Endothelial cell of umbilical vein (primary cell): ENCODE measurements at regions not wholly inside any gene's neighbourhood (a gene's known extent, or its start where the extent isn't known, plus 50 kb on each side); places are given as distances from the start of the nearest gene placed in this dataset.

Source experiments
- BruUV-seq: library from RNA; stranded (reverse); fragments of 400-500 nt; replicated peaks from 2 replicates; lab custom pipeline; 2021; lab: Mats Ljungman, UMichigan
- CTCF ChIA-PET: fragments of 300-600, 350-600 bp; sonication (Branson Sonifier 250); formaldehyde crosslinking; loops from one replicate; lab custom pipeline; 2021; ENCODE audit warnings: antibody characterized with exemption, inconsistent platforms; lab: Charles Lee
- POLR2A ChIA-PET: fragments of 300-600, 350-600 bp; sonication (Branson Sonifier 250); formaldehyde crosslinking; loops from one replicate; lab custom pipeline; 2021; ENCODE audit warnings: antibody characterized with exemption, inconsistent platforms; lab: Charles Lee
- DNase-seq: peaks from one replicate; pipeline ENCODE4 v3.0.0-alpha.2; 2011; ENCODE audit warnings: low read depth, low spot score
- FAIRE-seq: peaks from 2 replicates; lab custom pipeline; 2011; peaks lifted over from hg19 to GRCh38; lab: Jason Lieb, UNC
- H2AFZ ChIP-seq: 2 replicates; pipeline ENCODE4 v1.6.0; 2012; ENCODE audit warnings: low read depth, low read length, control low read depth, inconsistent platforms
- H3K27ac ChIP-seq: 2 replicates; pipeline ENCODE4 v1.5.1; 2011; ENCODE audit warnings: low read depth, mild to moderate bottlenecking, control low read depth, low read length, moderate library complexity; ENCODE audit not compliant: insufficient read depth
- H3K27me3 ChIP-seq, 2 experiments: 2 replicates each; pipeline versions ENCODE4 v1.6.0 to v1.6.1; 2011; ENCODE audit warnings: low read length in 2 of 2, mixed read lengths in 1 of 2; ENCODE audit not compliant: control insufficient read depth in 2 of 2, insufficient read depth in 2 of 2
- H3K36me3 ChIP-seq, 2 experiments: 2 replicates in 1 of 2; 3 replicates in 1 of 2; pipeline ENCODE4 v1.5.1; 2011; ENCODE audit warnings: low read length in 2 of 2, mild to moderate bottlenecking in 1 of 2, moderate library complexity in 1 of 2; ENCODE audit not compliant: control insufficient read depth in 2 of 2, insufficient read depth in 2 of 2; ENCODE audit errors: extremely low read depth in 1 of 2
- H3K4me1 ChIP-seq: 3 replicates; pipeline ENCODE4 v1.5.1; 2011; ENCODE audit warnings: mild to moderate bottlenecking, low read length; ENCODE audit not compliant: control insufficient read depth, insufficient read depth; ENCODE audit errors: extremely low read depth
- H3K4me2 ChIP-seq: 2 replicates; pipeline ENCODE4 v1.6.1; 2011; ENCODE audit warnings: low read length, control low read depth, mixed read lengths; ENCODE audit not compliant: insufficient read depth
- H3K4me3 ChIP-seq, 3 experiments: fragments of 200-600 bp in 1 of 3; sonication (generic), shearing (Covaris generic) in 1 of 3; replicated peaks in 1 of 3; 2 replicates each; pipeline ENCODE4 v1.5.1; 2011 to 2016; ENCODE audit warnings: control low read depth in 3 of 3, low read length in 3 of 3, mild to moderate bottlenecking in 2 of 3, inconsistent platforms in 1 of 3, low read depth in 1 of 3, moderate library complexity in 1 of 3; ENCODE audit not compliant: insufficient read depth in 1 of 3
- H3K79me2 ChIP-seq: 2 replicates; pipeline ENCODE4 v1.6.0; 2012; ENCODE audit warnings: low read length, inconsistent platforms; ENCODE audit not compliant: control insufficient read depth, insufficient read depth
- H3K9ac ChIP-seq: replicated peaks from 2 replicates; pipeline ENCODE3; 2011; ENCODE audit warnings: low read length, control low read depth; ENCODE audit not compliant: insufficient read depth; ENCODE audit errors: extremely low read depth
- H3K9me1 ChIP-seq: replicated peaks from 3 replicates; pipeline ENCODE4 v1.6.0; 2011; ENCODE audit warnings: mild to moderate bottlenecking, low read length; ENCODE audit not compliant: control insufficient read depth, insufficient read depth; ENCODE audit errors: extremely low read depth
- H3K9me3 ChIP-seq: replicated peaks from 2 replicates; pipeline ENCODE4 v1.5.1; 2012; ENCODE audit warnings: low read length, inconsistent platforms; ENCODE audit not compliant: control insufficient read depth, insufficient read depth
- H4K20me1 ChIP-seq: replicated peaks from 2 replicates; pipeline ENCODE3; 2011; ENCODE audit warnings: mild to moderate bottlenecking, low read length; ENCODE audit not compliant: control insufficient read depth, insufficient read depth; ENCODE audit errors: extremely low read depth
- CTCF ChIP-seq, 2 donors: IDR thresholded peaks; 1 replicate in 1 of 2; 2 replicates in 1 of 2; pipeline ENCODE4 v1.5.1; 2011; ENCODE audit warnings: low read length in 2 of 2, mild to moderate bottlenecking in 2 of 2, moderate library complexity in 2 of 2, control low read depth in 1 of 2, inconsistent platforms in 1 of 2, low read depth in 1 of 2; ENCODE audit not compliant: insufficient read depth in 1 of 2; ENCODE audit errors: extremely low read depth in 1 of 2
- EZH2 ChIP-seq: IDR thresholded peaks from 2 replicates; pipeline ENCODE4 v1.6.1; 2012; ENCODE audit warnings: borderline replicate concordance, low read depth, mild to moderate bottlenecking, moderate library complexity, low read length, inconsistent platforms; ENCODE audit not compliant: severe bottlenecking
- FOS ChIP-seq: IDR thresholded peaks from 2 replicates; pipeline ENCODE4 v1.6.1; 2011; ENCODE audit warnings: mild to moderate bottlenecking, low read length, moderate library complexity, borderline replicate concordance; ENCODE audit not compliant: insufficient read depth
- GATA2 ChIP-seq: IDR thresholded peaks from 2 replicates; pipeline ENCODE4 v1.7.0; 2011; ENCODE audit warnings: low read depth, mild to moderate bottlenecking, moderate library complexity, mixed read lengths, low read length; ENCODE audit not compliant: insufficient read length, insufficient read depth
- JUN ChIP-seq: IDR thresholded peaks from 2 replicates; pipeline ENCODE4 v1.6.1; 2011; ENCODE audit warnings: borderline replicate concordance, low read depth; ENCODE audit not compliant: insufficient read length, insufficient read depth
- MAX ChIP-seq: IDR thresholded peaks from 2 replicates; pipeline ENCODE4 v1.6.1; 2011; ENCODE audit not compliant: insufficient read depth, insufficient read length
- MYC ChIP-seq: IDR thresholded peaks from one replicate; pipeline ENCODE4 v1.6.1; 2011; ENCODE audit warnings: mild to moderate bottlenecking, low read depth, low read length
- POLR2A ChIP-seq: IDR thresholded peaks from 2 replicates; pipeline ENCODE4 v1.6.1; 2012; ENCODE audit warnings: low read depth, mild to moderate bottlenecking, control low read depth, low read length
- POLR2AphosphoS5 ChIP-seq: IDR thresholded peaks from 2 replicates; pipeline ENCODE4 v1.6.1; 2012; ENCODE audit warnings: low read depth, mild to moderate bottlenecking, control low read depth, low read length, moderate library complexity; ENCODE audit not compliant: insufficient read depth
- dilution Hi-C: fragments of 300-500 bp; cut with MboI; formaldehyde crosslinking; loops from one replicate; pipeline ENCODE4 v1.15.0; 2019; ENCODE audit warnings: low sequenced_read_pairs; ENCODE audit not compliant: extremely low pct_ligation_motif_present
- intact Hi-C: fragments of 100-400 bp; cut with micrococcal nuclease; formaldehyde crosslinking; loops from one replicate; pipeline ENCODE4 v1.10.0; 2022

- ChIA-PET CTCF (no interaction called here), POLR2A (no interaction called here)
- no peaks in the 10 kb centered on the region for H4K20me1 ChIP-seq
- no peaks in the 10 kb centered on the region for H3K79me2 ChIP-seq
- H3K4me1 ChIP-seq: no peaks in the 10 kb centered on the region
- peaks cover 4% of the 10 kb centered on the region for H3K9me3 ChIP-seq
- no peak overlapping the region for H3K9ac ChIP-seq
- H3K27ac ChIP-seq: no peak overlapping the region
- TF ChIP-seq MYC (no peak), FOS (no peak), JUN (no peak), POLR2A (no peak), POLR2AphosphoS5 (no peak), GATA2 (no peak), CTCF (IDR thresholded peaks at IDR 0.05; ENCODE audit: extremely low read depth in 1 of 2, insufficient read depth in 1 of 2, low read depth in 1 of 2, low read length in 2 of 2) (no peak), MAX (no peak), EZH2 (no peak)
- H3K36me3 ChIP-seq: no peaks in the 10 kb centered on the region
- no peak overlapping the region for H3K4me3 ChIP-seq
- H3K4me2 ChIP-seq: no peak overlapping the region
- FAIRE-seq: no peak
- no TSS peak for BruUV-seq
- no peaks in the 10 kb centered on the region for H3K27me3 ChIP-seq
- no peak for DNase-seq
- H2AFZ ChIP-seq: no peak overlapping the region
- intact Hi-C loops: no loop called here
- H3K9me1 ChIP-seq: no peaks in the 10 kb centered on the region
- dilution Hi-C loops: no loop called here
Observed at GRCh38 chr4:181259081-181259709, 984.0 kb upstream of the TENM3 start.
